ENCODE measurements at regions not wholly inside any gene's neighbourhood (a gene's known extent, or its start where the extent isn't known, plus 50 kb on each side); places are given as distances from the start of the nearest gene placed in this dataset.

GRCh38 chr12:114302606-114303315, 103.2 kb downstream of the TBX5 start:
- no peak for DNase-seq

GRCh38 chr12:114302117-114302516, 103.8 kb downstream of the TBX5 start:
- no peak for DNase-seq

- no peak for DNase-seq
These were observed 111.7 kb downstream of the TBX5 start for GRCh38 chr12:114294303-114294685.

GRCh38 chr12:114293571-114294302, 112.2 kb downstream of the TBX5 start:
- DNase-seq: no peak

- no peak for DNase-seq
These were observed 112.9 kb downstream of the TBX5 start for GRCh38 chr12:114293073-114293472.

GRCh38 chr12:114291389-114292060, 114.4 kb downstream of the TBX5 start:
- no peak for DNase-seq

GRCh38 chr12:114287821-114288525, 118.0 kb downstream of the TBX5 start:
- no peak for DNase-seq

GRCh38 chr12:114286145-114286544, 119.8 kb downstream of the TBX5 start:
- no peak for DNase-seq

- DNase-seq: no peak
These were observed 120.4 kb downstream of the TBX5 start for GRCh38 chr12:114285554-114285953.

GRCh38 chr12:114284041-114284440, 121.9 kb downstream of the TBX5 start:
- DNase-seq: no peak

GRCh38 chr12:114275932-114276785, 129.8 kb downstream of the TBX5 start:
- DNase-seq: no peak

- no peak for DNase-seq
These were observed 130.9 kb downstream of the TBX5 start for GRCh38 chr12:114275086-114275485.

GRCh38 chr12:114274131-114274530, 131.8 kb downstream of the TBX5 start:
- no peak for DNase-seq

- DNase-seq: no peak
These were observed 133.3 kb downstream of the TBX5 start for GRCh38 chr12:114272605-114273004.

GRCh38 chr12:114272071-114272470, 133.9 kb downstream of the TBX5 start:
- no peak for DNase-seq

- DNase-seq: no peak
These were observed 136.8 kb downstream of the TBX5 start for GRCh38 chr12:114269153-114269552.

- no peak for DNase-seq
These were observed 139.4 kb downstream of the TBX5 start for GRCh38 chr12:114266536-114266935.

- no peak for DNase-seq
These were observed 140.9 kb downstream of the TBX5 start for GRCh38 chr12:114265036-114265435.

- DNase-seq: no peak
These were observed 142.7 kb downstream of the TBX5 start for GRCh38 chr12:114263056-114263805.

GRCh38 chr12:114257687-114258086, 148.3 kb downstream of the TBX5 start:
- no peak for DNase-seq

GRCh38 chr12:114254998-114255397, 150.9 kb downstream of the TBX5 start:
- DNase-seq: no peak
